ENCODE measurements at regions not wholly inside any gene's neighbourhood (a gene's known extent, or its start where the extent isn't known, plus 50 kb on each side); places are given as distances from the start of the nearest gene placed in this dataset.

- ChIA-PET POLR2A (ENCODE audit: unreplicated experiment) (no interaction called here), CTCF (no interaction called here)
- H3F3A ChIP-seq (ENCODE audit: insufficient read depth, low read depth), result no peaks in the 10 kb centered on the region
- no peak overlapping the region for H3K4me3 ChIP-seq
- H3K4me2 ChIP-seq, result no peak overlapping the region
- DNase-seq, result no peak
- H3K36me3 ChIP-seq (ENCODE audit: low read depth), result no peaks in the 10 kb centered on the region
- no peaks in the 10 kb centered on the region for H3K4me1 ChIP-seq (replicated peaks; ENCODE audit: insufficient read depth)
- no TSS peak for BruUV-seq (replicated peaks)
- H4K20me1 ChIP-seq (ENCODE audit: insufficient read depth), result no peaks in the 10 kb centered on the region
- H3K9me2 ChIP-seq (ENCODE audit: insufficient read depth), result no peaks in the 10 kb centered on the region
- no peaks in the 10 kb centered on the region for H3K9me3 ChIP-seq (ENCODE audit: insufficient read depth, low read depth)
- intact Hi-C loops (cut with micrococcal nuclease; ENCODE audit: unreplicated experiment), result no loop called here
- H3K27me3 ChIP-seq (ENCODE audit: insufficient read depth, low read depth), result no peaks in the 10 kb centered on the region
- no peak overlapping the region for H3K27ac ChIP-seq
- no peaks in the 10 kb centered on the region for H3K79me2 ChIP-seq (ENCODE audit: low read depth)
- no peak overlapping the region for H2AFZ ChIP-seq
- TF ChIP-seq EZH2 (IDR thresholded peaks at IDR 0.05; ENCODE audit: low read depth) (no peak), CTCF (conservative IDR thresholded peaks at IDR 0.05) (no peak)
Measured at GRCh38 chr3:66803206-66803605, 194.9 kb upstream of the KBTBD8 start.

- POLR2A ChIA-PET (ENCODE audit: unreplicated experiment), result no interaction called here
- CTCF ChIA-PET, result no interaction called here
- no TSS peak for BruUV-seq (replicated peaks)
- H3K9me2 ChIP-seq (ENCODE audit: insufficient read depth), result no peaks in the 10 kb centered on the region
- H3K4me1 ChIP-seq (replicated peaks; ENCODE audit: insufficient read depth), result no peaks in the 10 kb centered on the region
- no peak overlapping the region for H3K27ac ChIP-seq
- no peaks in the 10 kb centered on the region for H3K27me3 ChIP-seq (ENCODE audit: insufficient read depth, low read depth)
- H3F3A ChIP-seq (ENCODE audit: insufficient read depth, low read depth), result no peaks in the 10 kb centered on the region
- no peaks in the 10 kb centered on the region for H3K36me3 ChIP-seq (ENCODE audit: low read depth)
- DNase-seq, result no peak
- H3K4me2 ChIP-seq, result no peak overlapping the region
- no peaks in the 10 kb centered on the region for H3K9me3 ChIP-seq (ENCODE audit: insufficient read depth, low read depth)
- no peak overlapping the region for H2AFZ ChIP-seq
- no peaks in the 10 kb centered on the region for H3K79me2 ChIP-seq (ENCODE audit: low read depth)
- no peak overlapping the region for H3K4me3 ChIP-seq
- no peak for TF ChIP-seq EZH2 (IDR thresholded peaks at IDR 0.05; ENCODE audit: low read depth)
- TF ChIP-seq CTCF (conservative IDR thresholded peaks at IDR 0.05), result no peak
- intact Hi-C loops (cut with micrococcal nuclease; ENCODE audit: unreplicated experiment), result no loop called here
- no peaks in the 10 kb centered on the region for H4K20me1 ChIP-seq (ENCODE audit: insufficient read depth)
Measured at GRCh38 chr3:66803721-66804695, 194.1 kb upstream of the KBTBD8 start.

- DNase-seq, result no peak
- Histone ChIP-seq H3K9me2 (ENCODE audit: insufficient read depth) (no peaks in the 10 kb centered on the region), H3K79me2 (ENCODE audit: low read depth) (no peaks in the 10 kb centered on the region), H3K27ac (no peak overlapping the region), H3K4me3 (no peak overlapping the region), H3K9me3 (ENCODE audit: insufficient read depth, low read depth) (no peaks in the 10 kb centered on the region), H3K4me2 (no peak overlapping the region), H3K27me3 (ENCODE audit: insufficient read depth, low read depth) (no peaks in the 10 kb centered on the region), H3K36me3 (ENCODE audit: low read depth) (no peaks in the 10 kb centered on the region), H3K4me1 (replicated peaks; ENCODE audit: insufficient read depth) (no peaks in the 10 kb centered on the region), H3F3A (ENCODE audit: insufficient read depth, low read depth) (no peaks in the 10 kb centered on the region), H2AFZ (no peak overlapping the region), H4K20me1 (ENCODE audit: insufficient read depth) (no peaks in the 10 kb centered on the region)
- TF ChIP-seq EZH2 (IDR thresholded peaks at IDR 0.05; ENCODE audit: low read depth), result no peak
- TF ChIP-seq CTCF (conservative IDR thresholded peaks at IDR 0.05), result no peak
- POLR2A ChIA-PET (ENCODE audit: unreplicated experiment), result no interaction called here
- BruUV-seq (replicated peaks), result no TSS peak
- CTCF ChIA-PET, result no interaction called here
- intact Hi-C loops (cut with micrococcal nuclease; ENCODE audit: unreplicated experiment), result no loop called here
Measured at GRCh38 chr3:66808891-66809594, 189.1 kb upstream of the KBTBD8 start.
